Fibroblast of pulmonary artery (primary cell): ENCODE measurements at regions not wholly inside any gene's neighbourhood (a gene's known extent, or its start where the extent isn't known, plus 50 kb on each side); places are given as distances from the start of the nearest gene placed in this dataset.

Experiments
- DNase-seq: peaks from one replicate; pipeline ENCODE4 v3.0.0-alpha.2; 2010; ENCODE audit warnings: low read depth
- H3K4me3 ChIP-seq: replicated peaks from 2 replicates; pipeline ENCODE4 v1.5.1; 2011; ENCODE audit warnings: low read depth, mild to moderate bottlenecking, control low read depth, low read length, moderate library complexity
- TF ChIP-seq, protein P1 (sequence below): IDR thresholded peaks from 2 replicates; pipeline ENCODE4 v1.5.1; 2011; ENCODE audit warnings: mild to moderate bottlenecking, control low read depth, low read length, inconsistent platforms; ENCODE audit errors: missing control alignments

DNA sequence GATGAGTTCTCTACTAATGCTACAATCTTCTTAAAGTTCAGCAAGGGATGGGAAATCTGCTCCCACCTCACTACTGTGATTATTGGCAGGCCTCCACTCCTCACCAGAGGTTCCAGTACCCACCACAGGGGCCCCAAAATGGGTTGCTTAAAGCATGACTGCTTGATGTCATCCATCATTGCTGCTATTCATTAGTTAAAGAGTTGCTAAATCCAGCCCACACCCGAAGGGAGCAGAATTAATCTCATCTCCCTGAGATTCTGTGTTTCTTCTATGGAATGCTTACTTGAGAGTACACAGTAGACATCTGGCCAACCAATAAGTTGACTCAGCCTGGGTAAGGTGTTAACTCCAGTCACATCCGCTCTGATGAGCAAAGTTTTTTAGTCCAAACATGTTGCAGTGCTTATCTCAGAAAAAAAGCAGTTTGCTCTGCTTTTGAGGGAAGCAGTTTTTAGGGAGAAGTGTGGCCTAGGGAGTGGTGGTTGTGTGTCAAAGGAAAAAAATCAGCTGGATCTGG, 690.2 kb upstream of the POU3F3 start:
- TF ChIP-seq, protein P1, sequence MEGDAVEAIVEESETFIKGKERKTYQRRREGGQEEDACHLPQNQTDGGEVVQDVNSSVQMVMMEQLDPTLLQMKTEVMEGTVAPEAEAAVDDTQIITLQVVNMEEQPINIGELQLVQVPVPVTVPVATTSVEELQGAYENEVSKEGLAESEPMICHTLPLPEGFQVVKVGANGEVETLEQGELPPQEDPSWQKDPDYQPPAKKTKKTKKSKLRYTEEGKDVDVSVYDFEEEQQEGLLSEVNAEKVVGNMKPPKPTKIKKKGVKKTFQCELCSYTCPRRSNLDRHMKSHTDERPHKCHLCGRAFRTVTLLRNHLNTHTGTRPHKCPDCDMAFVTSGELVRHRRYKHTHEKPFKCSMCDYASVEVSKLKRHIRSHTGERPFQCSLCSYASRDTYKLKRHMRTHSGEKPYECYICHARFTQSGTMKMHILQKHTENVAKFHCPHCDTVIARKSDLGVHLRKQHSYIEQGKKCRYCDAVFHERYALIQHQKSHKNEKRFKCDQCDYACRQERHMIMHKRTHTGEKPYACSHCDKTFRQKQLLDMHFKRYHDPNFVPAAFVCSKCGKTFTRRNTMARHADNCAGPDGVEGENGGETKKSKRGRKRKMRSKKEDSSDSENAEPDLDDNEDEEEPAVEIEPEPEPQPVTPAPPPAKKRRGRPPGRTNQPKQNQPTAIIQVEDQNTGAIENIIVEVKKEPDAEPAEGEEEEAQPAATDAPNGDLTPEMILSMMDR = no peak
- no peak overlapping the region for H3K4me3 ChIP-seq
- no peak for DNase-seq

DNA sequence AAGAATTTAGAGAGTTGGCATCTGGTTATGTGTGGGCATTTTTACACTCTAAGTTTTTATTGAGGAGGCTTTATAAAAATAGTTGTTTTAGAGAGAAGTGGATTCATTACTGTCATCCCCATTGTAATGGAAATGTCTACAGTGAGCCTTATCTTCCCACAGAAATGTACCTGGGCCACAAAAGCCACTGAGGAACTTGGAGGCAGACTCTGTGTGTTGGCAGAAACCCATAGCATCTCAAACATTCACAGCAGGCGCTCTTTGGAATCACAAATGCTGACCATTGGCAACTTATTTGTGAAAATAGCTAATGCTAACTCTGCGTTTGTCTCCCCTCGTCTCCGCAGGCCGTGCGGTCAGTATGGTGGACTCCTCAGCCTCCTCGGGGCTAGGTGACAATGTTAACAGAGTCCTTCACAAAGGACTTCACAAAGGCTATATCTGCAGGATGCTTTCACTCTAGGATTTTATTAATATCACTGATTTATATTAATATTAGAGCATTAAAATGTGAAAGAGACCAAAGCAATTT, 689.1 kb upstream of the POU3F3 start:
- TF ChIP-seq, protein P1 = no peak
- no peak overlapping the region for H3K4me3 ChIP-seq
- DNase-seq = no peak

DNA sequence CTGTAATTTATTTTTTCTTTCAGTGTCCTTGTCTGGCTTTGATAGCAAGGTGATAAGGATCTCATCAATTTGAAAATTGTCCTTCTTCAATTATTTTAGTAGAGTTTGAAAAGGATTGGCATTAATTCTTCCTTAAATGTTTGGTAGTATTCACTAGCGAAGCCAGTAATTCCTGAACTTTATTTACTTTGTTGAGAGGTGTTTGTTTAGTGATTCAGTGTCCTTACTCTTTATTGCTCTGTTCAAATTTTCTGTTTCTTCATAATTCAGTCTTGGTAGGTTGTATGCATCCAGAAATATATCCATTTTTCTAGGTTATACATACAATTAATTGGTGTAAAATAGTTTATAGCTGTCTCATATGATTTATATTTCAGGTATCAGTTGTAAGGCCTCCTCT, 676.7 kb upstream of the POU3F3 start:
- H3K4me3 ChIP-seq = no peak overlapping the region
- DNase-seq = no peak
- TF ChIP-seq, protein P1 = no peak

DNA sequence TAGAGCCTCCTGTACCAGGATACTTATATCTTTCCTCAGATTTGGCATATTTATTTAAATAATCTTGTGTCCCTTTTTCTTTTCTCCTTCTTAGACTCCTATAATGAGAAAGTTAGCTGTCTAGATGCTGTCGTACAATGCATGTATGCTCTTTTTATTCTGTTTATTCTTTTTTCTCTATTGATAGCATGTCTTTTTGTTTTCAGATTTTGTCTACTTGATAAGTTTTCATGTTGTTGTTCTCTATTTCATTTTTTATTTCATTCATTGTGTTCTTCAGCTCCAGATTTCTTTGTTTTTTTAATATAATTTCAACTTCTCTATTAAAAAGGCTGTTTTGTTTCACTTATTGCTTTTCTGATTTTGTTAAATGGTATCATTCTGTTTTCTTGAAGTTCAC, 674.3 kb upstream of the POU3F3 start:
- TF ChIP-seq, protein P1 = no peak

DNA sequence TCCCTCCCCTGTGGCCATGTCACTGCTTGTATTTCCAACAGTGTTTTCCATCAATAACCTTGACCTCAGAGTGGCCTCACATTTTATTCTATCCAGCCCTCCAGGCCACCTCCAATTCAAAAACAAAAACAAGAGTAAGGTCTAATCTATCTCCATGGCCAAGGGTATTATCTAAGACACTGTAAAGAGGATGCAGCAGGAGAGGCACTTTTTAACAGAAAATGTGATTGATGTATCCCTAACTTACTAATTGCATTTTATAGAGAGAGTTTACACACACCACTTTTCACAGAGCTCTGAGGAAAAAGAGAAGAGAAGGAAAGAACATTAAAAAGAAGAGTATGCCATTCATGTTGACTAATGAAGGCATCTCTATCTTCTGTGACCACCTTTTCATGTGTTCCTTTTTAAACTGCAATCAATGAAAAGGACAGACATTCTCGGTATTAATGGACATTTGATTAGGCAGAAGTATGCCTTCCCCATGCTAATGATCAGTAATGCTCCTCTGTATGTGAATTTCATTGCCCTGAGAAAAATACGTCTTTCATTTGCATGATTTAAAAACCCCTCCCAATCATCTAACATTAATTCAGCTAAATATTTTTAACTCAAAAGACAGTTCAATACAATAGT, 653.3 kb upstream of the POU3F3 start:
- no peak for DNase-seq
- no peak overlapping the region for H3K4me3 ChIP-seq
- TF ChIP-seq, protein P1 = no peak

More for the DNA sequence above, 674.3 kb upstream of the POU3F3 start:
- no peak overlapping the region for H3K4me3 ChIP-seq
- DNase-seq = no peak

DNA sequence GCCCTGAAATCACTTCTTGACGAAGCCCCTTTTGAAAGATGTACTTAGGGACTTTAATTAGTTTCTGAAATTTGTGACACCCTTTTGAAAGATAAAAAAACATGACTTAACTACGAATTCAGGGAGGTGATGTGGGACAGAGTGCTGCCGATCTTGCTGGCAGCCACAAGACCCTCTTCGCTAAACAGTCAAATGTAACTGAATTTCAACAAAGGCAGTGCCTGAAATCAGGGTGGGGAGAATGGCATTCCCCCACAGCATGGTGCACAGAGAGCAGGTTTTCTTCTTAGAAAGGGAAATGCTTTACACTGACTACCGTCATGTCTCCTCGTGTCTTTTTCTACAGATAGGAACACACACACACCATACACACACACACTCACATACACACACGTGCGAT, 640.2 kb upstream of the POU3F3 start:
- no peak for DNase-seq
- TF ChIP-seq, protein P1 = no peak
- H3K4me3 ChIP-seq = no peak overlapping the region
